Bronchial epithelial cell (primary cell): ENCODE measurements at regions not wholly inside any gene's neighbourhood (a gene's known extent, or its start where the extent isn't known, plus 50 kb on each side); places are given as distances from the start of the nearest gene placed in this dataset.

Experiments used
- DNase-seq: peaks from one replicate; pipeline ENCODE4 v3.0.0-alpha.2; 2010; ENCODE audit warnings: low read depth
- FAIRE-seq: peaks from 2 replicates; lab custom pipeline; 2011; peaks lifted over from hg19 to GRCh38; lab: Jason Lieb, UNC
- H3K27me3 ChIP-seq: 2 replicates; pipeline ENCODE4 v1.5.1; 2011; ENCODE audit warnings: low read length; ENCODE audit not compliant: control insufficient read depth, insufficient read depth
- H3K36me3 ChIP-seq: 2 replicates; pipeline ENCODE4 v1.5.1; 2011; ENCODE audit warnings: low read length; ENCODE audit not compliant: control insufficient read depth, insufficient read depth
- H3K4me3 ChIP-seq: 2 replicates; pipeline ENCODE4 v1.5.1; 2011; ENCODE audit warnings: mild to moderate bottlenecking, low read depth, low read length, control low read depth
- CTCF ChIP-seq: IDR thresholded peaks from 2 replicates; pipeline ENCODE4 v1.5.1; 2011; ENCODE audit warnings: mild to moderate bottlenecking, moderate library complexity, low read length, control low read depth, inconsistent platforms; ENCODE audit not compliant: insufficient read depth, severe bottlenecking

- DNase-seq (no peak), FAIRE-seq (peak; percentile 72)
- H3K36me3 ChIP-seq: no peaks in the 10 kb centered on the region
- no peak overlapping the region for H3K4me3 ChIP-seq
- no peaks in the 10 kb centered on the region for H3K27me3 ChIP-seq
- no peak for TF ChIP-seq CTCF
These were observed 61.7 kb upstream of the C14orf180 start for GRCh38 chr14:104517867-104518266.

GRCh38 chr14:104518659-104519350 is 60.8 kb upstream of the C14orf180 start:
- DNase-seq (no peak), FAIRE-seq (peak; percentile 77)
- H3K36me3 ChIP-seq: no peaks in the 10 kb centered on the region
- TF ChIP-seq CTCF: no peak
- H3K27me3 ChIP-seq: no peaks in the 10 kb centered on the region
- no peak overlapping the region for H3K4me3 ChIP-seq

GRCh38 chr14:104519721-104520120 is 59.8 kb upstream of the C14orf180 start:
- no peak overlapping the region for H3K4me3 ChIP-seq
- no peak for TF ChIP-seq CTCF
- DNase-seq (no peak), FAIRE-seq (no peak)
- no peaks in the 10 kb centered on the region for H3K36me3 ChIP-seq
- no peaks in the 10 kb centered on the region for H3K27me3 ChIP-seq

- Histone ChIP-seq H3K4me3 (no peak overlapping the region), H3K36me3 (no peaks in the 10 kb centered on the region), H3K27me3 (no peaks in the 10 kb centered on the region)
- DNase-seq: no peak
- TF ChIP-seq CTCF: no peak
- FAIRE-seq: no peak
These were observed 58.7 kb upstream of the C14orf180 start for GRCh38 chr14:104520620-104521410.

GRCh38 chr14:104521816-104522745 is 57.5 kb upstream of the C14orf180 start:
- no peak for TF ChIP-seq CTCF
- no peak for DNase-seq
- no peak for FAIRE-seq
- Histone ChIP-seq H3K36me3 (no peaks in the 10 kb centered on the region), H3K27me3 (no peaks in the 10 kb centered on the region), H3K4me3 (no peak overlapping the region)
